Chondrocyte (in vitro differentiated cells): ENCODE measurements at regions not wholly inside any gene's neighbourhood (a gene's known extent, or its start where the extent isn't known, plus 50 kb on each side); places are given as distances from the start of the nearest gene placed in this dataset.

Experiments used
- DNase-seq: peaks from one replicate; pipeline ENCODE4 v3.0.0; 2021; ENCODE audit warnings: mixed read lengths, low spot score
- H3K27ac Mint-ChIP-seq: one replicate; pipeline ENCODE4 v1.8.0; 2021; ENCODE audit warnings: mild to moderate bottlenecking, moderate library complexity, mixed read lengths; ENCODE audit not compliant: unreplicated experiment
- H3K27me3 Mint-ChIP-seq: 2 replicates; pipeline ENCODE4 v1.8.0; 2021; ENCODE audit warnings: low read depth, mixed read lengths
- H3K36me3 Mint-ChIP-seq: 2 replicates; pipeline ENCODE4 v1.8.0; 2021; ENCODE audit warnings: low read depth, mixed read lengths
- H3K4me1 Mint-ChIP-seq: 2 replicates; pipeline ENCODE4 v1.8.0; 2021; ENCODE audit warnings: low read depth, mild to moderate bottlenecking, mixed read lengths
- H3K4me3 Mint-ChIP-seq: one replicate; pipeline ENCODE4 v1.8.0; 2021; ENCODE audit warnings: mild to moderate bottlenecking, moderate library complexity, mixed read lengths; ENCODE audit not compliant: unreplicated experiment
- H3K9me3 Mint-ChIP-seq: 2 replicates; pipeline ENCODE4 v1.8.0; 2021; ENCODE audit warnings: low read depth, mixed read lengths
- TF ChIP-seq, protein P1 (sequence below): fragments of 200-600 bp; sonication (generic); IDR thresholded peaks from 2 replicates; pipeline ENCODE4 v1.5.0; 2021; ENCODE audit warnings: antibody characterized with exemption, mild to moderate bottlenecking, moderate library complexity

DNA sequence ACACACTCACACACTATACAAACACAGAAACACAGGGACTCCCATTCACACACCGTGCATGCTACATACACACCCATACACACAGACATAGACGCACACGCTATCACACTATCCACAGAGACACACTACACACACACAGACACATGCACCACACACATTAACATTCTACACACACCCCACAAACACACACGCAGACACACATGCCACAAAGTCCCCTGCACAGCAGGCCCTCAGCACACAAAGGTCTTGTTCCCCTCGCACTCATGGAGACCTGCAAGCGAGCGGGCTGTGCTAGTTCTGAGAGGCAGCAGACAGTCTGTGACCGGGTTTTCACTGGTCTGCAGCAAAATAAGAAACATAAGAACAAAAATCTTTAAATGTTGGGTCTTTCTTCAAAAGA is 429.6 kb upstream of the SALL3 start:
- TF ChIP-seq, protein P1, sequence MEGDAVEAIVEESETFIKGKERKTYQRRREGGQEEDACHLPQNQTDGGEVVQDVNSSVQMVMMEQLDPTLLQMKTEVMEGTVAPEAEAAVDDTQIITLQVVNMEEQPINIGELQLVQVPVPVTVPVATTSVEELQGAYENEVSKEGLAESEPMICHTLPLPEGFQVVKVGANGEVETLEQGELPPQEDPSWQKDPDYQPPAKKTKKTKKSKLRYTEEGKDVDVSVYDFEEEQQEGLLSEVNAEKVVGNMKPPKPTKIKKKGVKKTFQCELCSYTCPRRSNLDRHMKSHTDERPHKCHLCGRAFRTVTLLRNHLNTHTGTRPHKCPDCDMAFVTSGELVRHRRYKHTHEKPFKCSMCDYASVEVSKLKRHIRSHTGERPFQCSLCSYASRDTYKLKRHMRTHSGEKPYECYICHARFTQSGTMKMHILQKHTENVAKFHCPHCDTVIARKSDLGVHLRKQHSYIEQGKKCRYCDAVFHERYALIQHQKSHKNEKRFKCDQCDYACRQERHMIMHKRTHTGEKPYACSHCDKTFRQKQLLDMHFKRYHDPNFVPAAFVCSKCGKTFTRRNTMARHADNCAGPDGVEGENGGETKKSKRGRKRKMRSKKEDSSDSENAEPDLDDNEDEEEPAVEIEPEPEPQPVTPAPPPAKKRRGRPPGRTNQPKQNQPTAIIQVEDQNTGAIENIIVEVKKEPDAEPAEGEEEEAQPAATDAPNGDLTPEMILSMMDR = no peak
- Mint-ChIP-seq H3K27ac (no peak overlapping the region), H3K27me3 (no peaks in the 10 kb centered on the region), H3K36me3 (no peaks in the 10 kb centered on the region), H3K4me1 (no peaks in the 10 kb centered on the region), H3K4me3 (no peak overlapping the region), H3K9me3 (peaks cover 16% of the 10 kb centered on the region)
- DNase-seq = no peak

DNA sequence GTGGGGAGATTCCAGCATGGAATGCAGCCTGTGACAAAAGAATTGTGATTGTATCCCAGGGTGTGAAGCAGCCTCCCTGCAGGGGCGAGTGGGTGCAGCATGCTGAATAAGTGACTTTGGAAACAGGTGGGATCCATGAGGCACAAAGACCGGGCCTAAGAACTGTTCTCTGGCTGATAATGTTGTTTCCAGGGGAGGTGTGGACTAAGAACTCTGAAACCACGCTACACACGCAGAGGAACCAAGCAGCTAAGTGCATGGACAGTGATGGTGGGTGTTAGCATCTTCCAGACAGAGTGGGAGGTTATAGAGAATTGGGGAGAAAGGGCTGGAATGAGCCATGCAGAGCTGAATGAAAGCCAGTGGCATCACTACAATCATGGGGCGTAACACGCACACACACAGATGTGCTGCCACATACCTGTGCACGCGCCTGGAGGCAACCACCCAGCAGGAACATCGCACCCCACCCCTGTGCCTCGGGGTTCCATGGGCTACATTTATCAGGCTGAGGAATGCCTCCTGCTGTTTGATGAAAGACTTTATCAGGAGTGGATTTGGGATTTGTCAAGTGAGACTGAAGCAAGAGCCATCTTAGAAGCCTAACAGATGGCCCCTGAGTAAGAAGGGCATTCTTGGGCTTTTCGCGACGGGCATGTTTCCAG is 424.5 kb upstream of the SALL3 start:
- Mint-ChIP-seq H3K36me3 (no peaks in the 10 kb centered on the region), H3K9me3 (peaks cover 35% of the 10 kb centered on the region), H3K4me1 (no peaks in the 10 kb centered on the region), H3K4me3 (no peak overlapping the region), H3K27me3 (no peaks in the 10 kb centered on the region), H3K27ac (no peak overlapping the region)
- DNase-seq = no peak
- TF ChIP-seq, protein P1 = no peak

DNA sequence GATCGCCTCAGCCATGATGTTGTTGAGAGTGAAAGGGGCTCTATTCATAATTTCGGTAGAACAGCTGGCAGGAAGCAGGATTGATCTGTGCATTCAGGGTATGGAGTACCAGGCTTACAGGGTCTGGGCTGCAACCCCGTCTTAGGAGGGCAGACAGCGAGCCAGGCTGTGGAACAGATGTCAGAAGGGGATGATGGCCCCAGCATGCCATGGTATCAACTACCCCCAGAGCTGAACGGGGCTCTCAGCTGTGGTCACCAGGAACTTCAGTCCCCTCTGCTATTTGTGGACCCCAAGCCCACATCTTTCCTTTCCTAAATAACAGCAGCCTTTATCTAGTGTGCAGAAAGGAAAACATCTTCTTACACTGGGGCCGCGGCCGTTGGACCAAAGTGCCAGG is 422.2 kb upstream of the SALL3 start:
- H3K9me3 Mint-ChIP-seq = peaks cover 43% of the 10 kb centered on the region
- TF ChIP-seq, protein P1 = no peak
- H3K27me3 Mint-ChIP-seq = no peaks in the 10 kb centered on the region
- no peaks in the 10 kb centered on the region for H3K4me1 Mint-ChIP-seq
- DNase-seq = no peak
- H3K36me3 Mint-ChIP-seq = no peaks in the 10 kb centered on the region
- H3K27ac Mint-ChIP-seq = no peak overlapping the region
- H3K4me3 Mint-ChIP-seq = no peak overlapping the region

DNA sequence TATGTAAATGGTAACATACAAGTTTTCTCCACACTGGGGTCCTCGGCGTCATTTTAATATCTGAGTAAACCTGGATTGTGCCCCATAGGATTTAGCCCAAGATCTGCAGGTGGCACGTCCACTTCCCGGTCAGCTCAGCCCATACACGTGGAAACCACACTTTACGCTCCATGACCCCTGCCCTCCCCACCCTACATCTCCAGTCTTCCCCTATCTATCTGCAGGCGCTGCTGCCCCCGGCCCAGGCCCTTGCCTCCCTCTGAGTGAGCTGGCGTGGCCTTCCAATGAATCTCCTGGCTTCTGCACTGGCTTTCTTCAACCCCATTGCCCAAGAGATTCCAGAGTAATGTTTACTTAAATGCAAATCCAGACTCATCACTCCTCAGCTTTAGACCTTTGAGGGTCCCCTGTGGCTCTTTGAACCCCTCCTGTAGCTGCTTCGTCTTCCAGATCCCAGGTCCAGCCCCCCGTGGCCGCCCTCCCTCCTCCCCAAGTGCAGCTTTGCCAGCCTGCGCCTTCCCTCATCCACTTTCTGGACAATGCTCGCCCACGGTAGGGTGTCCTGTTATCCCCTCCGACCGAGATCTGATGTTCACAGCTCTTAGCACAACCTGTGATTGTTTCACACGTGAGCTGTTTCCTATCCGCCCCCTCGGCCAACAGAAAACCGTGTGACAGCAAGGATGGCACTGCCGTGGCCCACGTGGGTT is 421.4 kb upstream of the SALL3 start:
- no peak for DNase-seq
- Mint-ChIP-seq H3K4me3 (no peak overlapping the region), H3K27me3 (no peaks in the 10 kb centered on the region), H3K4me1 (no peaks in the 10 kb centered on the region), H3K9me3 (peaks cover 41% of the 10 kb centered on the region), H3K27ac (no peak overlapping the region), H3K36me3 (no peaks in the 10 kb centered on the region)
- TF ChIP-seq, protein P1 = no peak

DNA sequence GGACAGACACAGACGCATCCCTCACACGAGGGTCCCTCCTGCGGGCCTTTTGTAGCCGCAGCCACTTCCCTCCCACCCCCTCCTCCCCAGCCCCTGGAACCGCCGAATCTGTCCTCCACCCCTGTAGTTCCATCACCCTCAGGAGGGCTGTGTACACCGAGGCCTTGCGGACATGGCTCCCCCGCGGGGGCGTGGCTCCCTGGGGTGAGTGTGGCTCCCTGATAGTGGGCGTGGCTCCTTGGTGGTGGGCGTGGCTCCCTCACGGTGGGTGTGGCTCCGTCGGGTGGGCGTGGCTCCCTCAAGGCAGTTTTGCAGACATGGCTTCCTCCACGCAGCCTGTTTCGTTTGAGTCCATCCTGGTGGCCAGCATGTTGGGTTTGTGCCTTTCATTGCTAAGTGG is 420.7 kb upstream of the SALL3 start:
- Mint-ChIP-seq H3K4me1 (no peaks in the 10 kb centered on the region), H3K27me3 (no peaks in the 10 kb centered on the region), H3K36me3 (no peaks in the 10 kb centered on the region), H3K4me3 (no peak overlapping the region), H3K27ac (no peak overlapping the region), H3K9me3 (peaks cover 38% of the 10 kb centered on the region)
- DNase-seq = no peak
- TF ChIP-seq, protein P1 = no peak
